GM18508 (cell line): ENCODE measurements at regions not wholly inside any gene's neighbourhood (a gene's known extent, or its start where the extent isn't known, plus 50 kb on each side); places are given as distances from the start of the nearest gene placed in this dataset.
"Not testable (repeated sequence)": the region's sequence is repeated elsewhere in the genome, so short reads cannot be mapped to it uniquely, and the experiment has no call there.

ENCODE experiments used
- ATAC-seq: cut with Tn5 transposase; IDR thresholded peaks from one replicate; pipeline ENCODE4 v1.9.1; 2021; ENCODE audit warnings: moderate number of reproducible peaks; ENCODE audit not compliant: insufficient read depth, unreplicated experiment

DNA sequence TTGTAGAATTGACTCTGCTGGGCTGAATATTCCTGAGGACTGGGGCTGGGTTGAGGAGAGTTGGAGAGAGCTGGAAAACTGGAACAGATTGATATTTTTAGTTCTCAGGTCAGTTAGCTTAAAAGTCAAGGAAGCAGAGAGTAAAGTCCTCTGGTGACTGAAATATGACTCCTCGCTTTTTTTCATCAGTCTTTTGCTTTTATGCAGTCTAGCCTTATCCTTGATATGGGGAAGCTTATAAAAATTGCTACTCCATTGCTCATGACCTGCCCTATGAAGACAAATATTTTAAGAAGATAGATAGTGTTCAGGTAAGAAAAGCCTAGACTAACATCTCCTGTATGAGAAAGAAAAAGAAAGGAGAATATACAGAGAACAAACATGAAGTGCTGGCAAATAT lies 152.7 kb downstream of the C4orf33 start:
- ATAC-seq, result no peak

DNA sequence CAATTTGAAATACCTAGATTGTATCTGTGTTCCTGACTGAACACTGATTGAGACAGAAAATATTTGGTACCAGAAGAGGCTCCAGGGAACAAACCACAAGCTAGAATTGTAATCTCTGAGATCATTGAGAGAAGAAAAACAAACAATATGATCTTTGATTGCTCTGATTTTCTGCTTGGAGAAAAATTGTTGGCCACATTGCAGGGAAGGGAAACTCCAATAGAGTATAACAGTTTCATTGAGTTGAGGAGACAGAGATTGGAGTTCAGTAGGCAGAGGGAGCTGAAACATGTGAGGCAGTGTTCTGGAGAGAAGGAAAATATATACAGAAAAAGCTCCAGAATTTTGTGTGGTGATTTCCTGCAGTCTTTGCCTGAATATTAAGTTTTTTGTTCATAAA lies 158.2 kb downstream of the C4orf33 start:
- ATAC-seq, result no peak

DNA sequence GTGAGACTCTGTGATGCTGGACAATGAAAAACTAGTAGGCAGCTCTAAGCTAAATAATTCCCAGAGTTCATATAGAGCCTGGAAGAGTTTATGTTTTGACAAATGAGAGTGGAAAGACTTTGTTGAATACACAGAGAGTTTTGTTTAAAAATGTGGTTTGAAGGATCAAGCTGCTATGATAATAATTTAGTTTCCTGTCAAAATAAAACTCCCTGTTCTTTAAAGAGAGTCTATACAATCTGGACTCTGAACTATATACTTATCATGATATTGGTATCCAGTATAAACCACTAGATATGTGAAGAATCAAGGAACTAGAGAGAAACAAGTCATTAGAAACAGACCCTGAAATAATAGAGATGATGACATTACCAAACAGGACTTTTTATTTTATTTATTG lies 158.6 kb downstream of the C4orf33 start:
- no peak for ATAC-seq

DNA sequence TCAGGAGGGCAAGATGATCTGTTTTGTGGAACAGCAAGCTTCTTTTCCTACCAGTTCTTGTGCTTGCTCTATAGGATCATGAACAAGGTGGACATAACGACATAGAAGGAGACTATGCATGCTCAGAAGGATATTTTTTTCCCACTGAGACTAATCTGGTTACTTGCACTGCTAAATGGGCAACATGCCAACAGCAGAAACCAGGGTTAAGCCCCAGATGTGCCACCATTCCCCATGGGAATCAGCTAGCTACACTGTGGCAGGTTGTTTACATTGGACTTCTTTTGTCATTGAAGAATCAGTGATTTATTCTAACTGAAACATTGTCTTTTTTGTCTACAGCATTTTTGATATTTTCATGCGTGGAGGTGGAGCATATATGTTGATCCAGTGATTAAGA lies 165.6 kb downstream of the C4orf33 start:
- no peak for ATAC-seq

DNA sequence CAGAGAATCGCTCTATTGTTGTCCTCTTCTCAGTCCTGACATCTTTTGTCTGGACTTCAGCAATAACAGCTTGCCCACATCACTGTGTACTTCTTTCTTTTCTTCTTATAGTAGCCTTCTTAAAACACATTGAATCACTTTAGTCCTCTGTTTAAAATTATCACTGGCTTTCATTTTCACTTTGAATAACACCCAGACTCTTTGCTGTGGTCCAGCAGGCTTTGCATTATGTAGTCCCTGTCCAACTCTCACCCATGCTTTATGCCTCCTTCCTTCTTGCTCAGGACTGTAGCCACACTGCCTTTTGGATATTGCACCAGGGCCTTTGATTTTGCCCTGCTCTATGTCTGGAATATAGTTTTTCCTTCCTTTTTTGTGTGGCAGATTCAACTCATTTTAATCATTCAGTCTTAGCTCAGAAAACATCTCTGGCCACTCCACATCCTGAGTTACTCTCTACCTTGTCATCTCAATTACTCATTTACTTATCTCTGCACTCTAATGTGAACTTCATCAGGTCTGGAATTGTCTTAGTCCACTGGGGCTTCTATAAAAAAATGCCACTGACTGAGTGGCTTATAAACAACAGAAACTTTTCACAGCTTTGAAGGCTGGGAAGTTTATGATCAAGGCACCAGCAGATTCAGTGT lies 168.2 kb downstream of the C4orf33 start:
- peak; percentile 98 for ATAC-seq

DNA sequence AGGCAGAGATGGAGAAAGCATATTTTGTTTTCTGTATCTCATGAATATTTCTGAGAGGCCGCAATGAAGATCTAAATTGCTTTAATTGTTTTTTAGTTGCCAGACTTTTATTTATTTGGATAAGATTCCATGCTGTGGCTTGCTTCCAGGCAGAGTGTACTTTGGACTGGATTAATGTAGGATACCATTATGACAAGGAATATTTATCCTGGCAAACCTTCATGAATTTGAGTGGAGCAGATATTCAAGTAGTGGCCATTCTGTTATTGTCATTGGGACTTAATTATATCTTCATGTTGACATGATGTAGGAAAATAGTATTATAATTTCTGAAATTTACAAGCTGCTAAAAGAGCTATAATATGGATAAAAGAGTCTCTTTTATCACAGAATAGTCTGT lies 182.9 kb downstream of the C4orf33 start:
- no peak for ATAC-seq

DNA sequence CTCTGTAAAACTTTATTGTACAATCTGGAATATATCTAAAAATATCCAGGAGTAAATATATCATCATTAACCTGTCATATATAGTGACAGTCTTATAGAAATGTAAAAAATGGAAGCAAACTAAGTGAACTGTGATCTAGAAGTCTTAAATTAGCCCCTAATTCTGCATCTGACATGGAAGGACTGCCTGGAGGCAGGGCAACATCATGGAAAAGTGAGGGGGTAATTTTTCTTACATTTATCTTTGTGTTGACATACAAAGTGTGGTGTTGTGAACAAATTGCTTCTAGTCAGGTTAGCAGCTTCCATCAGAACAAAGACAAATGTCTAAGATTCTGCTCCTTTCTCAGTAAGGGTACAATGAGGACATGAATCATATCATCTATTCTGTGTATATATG lies 186.3 kb downstream of the C4orf33 start:
- ATAC-seq, result no peak

DNA sequence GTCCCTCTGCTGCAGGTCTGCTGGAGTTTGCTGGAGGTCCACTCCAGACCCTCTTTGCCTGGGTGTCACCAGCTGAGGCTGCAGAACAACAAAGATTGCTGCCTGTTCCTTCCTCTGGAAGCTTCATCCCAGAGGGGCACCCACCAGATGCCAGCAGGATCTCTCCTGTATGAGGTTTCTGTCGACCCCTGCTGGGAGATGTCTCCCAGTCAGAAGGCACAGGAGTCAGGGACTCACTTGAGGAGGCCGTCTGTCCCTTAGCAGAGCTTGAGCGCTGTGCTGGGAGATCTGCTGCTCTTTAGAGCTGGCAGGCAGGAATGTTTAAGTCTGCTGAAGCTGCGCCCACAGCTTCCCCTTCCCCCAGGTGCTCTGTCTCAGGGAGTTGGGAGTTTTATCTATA lies 196.2 kb downstream of the C4orf33 start:
- not testable (repeated sequence) for ATAC-seq

DNA sequence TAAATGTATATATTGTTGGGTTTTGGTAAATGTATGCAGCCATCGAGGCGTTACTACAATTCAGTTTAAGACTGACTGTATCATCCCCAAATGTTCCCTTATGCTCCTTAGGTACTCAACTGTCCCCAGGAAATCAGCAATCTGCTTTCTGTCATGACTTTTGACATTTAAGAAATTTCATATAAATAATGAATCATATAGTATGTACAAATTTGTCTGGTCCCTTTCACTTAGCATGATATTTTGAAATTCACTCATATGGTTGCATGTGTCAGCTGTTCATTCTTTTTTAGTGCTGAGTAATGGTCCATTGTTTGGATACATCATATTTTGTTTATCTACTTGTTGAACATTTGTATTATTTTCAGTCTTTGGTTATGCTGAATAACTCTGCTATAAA lies 218.8 kb downstream of the C4orf33 start:
- no peak for ATAC-seq

DNA sequence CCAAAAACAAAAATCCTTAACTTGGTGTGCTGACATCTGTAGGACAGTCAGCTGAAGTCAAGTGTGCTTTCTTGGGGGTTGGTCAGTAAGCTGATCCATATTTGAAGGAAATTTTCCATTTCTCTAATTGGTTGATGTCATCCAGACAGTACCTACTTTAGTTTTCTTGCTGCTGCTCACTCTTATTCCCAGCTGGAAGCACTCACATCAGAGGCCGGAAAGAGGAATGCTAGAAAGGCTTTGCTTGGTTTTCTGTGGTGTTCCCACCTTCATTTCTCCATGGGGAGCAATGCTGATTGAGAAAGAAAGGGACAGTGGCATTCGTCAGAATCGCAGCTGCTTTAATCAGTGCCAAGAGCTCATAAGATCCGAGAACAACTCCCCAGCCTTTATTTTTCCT lies 227.0 kb downstream of the C4orf33 start:
- no peak for ATAC-seq

DNA sequence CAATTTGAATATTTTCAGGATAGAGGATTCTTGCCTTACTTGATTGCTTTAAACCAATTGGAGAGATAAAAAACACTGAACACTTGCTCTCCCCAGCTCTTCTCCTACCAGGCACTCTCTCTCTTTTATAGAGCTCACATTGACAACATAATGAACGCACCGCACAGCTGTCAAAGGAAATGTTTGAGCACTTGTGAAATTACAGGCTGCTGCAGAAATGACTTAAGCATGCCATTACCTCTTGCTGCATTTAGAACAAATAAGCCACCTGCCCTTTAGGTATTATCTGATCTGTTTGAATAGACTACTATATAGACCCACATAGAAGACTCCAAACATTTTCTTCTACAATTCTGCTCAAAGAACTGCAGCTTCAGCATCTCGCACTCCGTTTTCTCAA lies 227.7 kb downstream of the C4orf33 start:
- ATAC-seq, result no peak

DNA sequence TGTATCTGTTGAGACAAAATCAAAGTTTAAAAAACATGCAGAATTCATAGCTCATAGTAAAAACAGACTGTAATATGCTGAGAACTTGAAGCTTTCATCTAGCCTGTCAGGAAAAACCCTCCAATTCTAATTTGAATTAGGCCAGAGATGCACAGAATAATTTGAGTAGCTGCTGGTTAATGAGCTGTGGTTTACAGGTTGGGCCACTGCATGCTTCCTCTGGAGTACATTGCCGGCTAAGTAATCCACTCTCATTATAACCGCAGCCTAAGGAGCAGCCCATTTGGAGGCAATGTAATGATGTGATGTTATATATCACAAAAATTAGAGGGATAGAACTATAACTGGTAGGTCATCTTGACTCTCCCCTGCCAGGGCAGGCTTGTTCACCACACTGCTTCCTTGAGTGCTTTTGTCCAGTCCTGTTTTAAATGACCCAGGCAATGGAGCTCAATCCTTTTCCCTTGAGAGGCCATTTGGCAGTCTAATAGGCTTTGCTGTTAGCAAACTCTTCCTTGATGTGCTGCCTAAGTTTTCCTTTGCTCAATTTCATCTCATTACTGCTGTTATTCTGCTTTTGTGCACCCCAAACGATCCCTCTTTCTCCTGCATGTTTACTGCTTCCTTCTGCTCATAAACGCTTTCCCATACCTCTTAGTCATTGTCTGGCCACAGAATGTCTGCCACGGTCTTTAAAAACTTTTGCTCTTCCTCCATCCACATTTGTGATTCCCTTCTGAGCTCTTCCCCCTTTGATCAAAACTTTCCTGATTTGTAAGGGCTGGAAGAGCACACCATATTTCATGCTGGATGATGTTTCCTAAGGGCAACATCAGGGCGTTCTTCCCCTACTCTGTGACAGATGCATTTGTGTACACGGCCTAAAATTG lies 230.9 kb downstream of the C4orf33 start:
- no peak for ATAC-seq

DNA sequence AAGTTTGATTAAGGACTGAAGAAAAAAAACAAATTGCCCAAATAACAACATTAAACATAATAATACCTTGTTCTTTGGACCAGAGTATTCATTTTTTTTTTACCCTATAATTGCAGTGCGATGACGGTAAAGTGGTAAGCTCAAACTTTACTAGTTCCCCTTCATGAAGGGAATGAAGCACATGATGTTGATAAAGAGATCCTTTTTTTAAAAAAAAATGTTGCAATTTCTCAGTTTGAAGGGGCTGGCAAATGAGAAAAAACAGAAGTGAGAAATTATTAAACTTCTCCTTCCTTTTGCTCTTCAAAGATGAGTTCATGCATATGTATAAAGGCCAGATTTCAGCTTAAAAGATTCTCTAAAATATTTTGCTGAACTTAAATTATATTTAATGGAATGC lies 231.7 kb downstream of the C4orf33 start:
- no peak for ATAC-seq

DNA sequence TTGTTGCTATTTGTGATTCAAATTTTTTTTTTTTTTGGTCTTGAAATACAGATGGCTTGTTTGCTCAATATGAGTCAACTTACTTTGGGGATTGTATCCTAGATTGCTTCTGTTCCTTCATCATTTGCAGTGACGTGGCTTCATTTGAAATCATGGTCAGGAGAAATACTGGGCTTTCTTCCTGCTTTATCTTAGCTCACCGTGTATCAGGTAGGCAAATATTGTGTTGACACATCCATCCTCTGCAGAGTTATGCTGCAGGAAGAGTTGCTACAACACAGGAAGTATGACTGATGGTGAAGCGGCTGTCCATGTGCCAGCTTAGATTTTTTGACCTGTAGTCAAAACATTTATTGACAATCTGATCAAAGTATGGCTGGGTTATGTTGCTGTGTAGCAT lies 232.2 kb downstream of the C4orf33 start:
- ATAC-seq, result no peak

DNA sequence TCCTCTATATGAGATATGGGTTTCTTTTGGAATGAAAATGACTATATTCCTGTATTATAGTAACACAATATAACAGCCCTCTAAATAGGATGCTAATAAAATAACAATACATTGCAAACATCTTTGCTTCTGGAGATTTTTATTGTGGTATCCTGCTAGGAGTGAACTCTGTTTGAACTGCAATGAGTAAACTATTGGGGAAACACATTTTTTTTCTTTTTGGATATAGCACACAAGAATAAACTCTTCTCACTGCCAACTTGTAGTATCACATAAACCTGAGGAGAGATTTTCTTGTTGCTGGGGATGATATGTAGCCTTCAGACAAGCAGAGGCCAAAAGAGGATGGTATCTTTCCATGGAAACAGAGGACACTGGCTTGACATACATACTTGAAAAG lies 238.2 kb downstream of the C4orf33 start:
- no peak for ATAC-seq

DNA sequence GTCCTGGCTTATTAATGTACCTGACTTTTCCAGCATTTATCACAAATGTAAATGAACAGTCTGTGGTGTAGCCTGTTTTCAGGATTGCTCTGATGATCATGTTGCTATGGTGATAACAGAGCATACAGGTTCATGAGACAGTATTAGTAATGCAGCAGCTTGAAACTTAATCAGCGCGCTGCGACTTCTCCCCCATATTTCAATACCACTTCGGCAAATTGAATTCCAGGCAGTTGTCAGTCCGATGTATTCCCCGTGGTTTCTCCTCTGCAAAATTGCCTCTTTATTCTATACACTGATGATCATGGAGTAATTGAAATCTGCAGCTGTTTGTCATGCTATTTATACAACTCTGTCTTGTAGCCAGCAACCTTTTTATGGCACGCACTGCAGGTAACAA lies 239.3 kb downstream of the C4orf33 start:
- no peak for ATAC-seq

DNA sequence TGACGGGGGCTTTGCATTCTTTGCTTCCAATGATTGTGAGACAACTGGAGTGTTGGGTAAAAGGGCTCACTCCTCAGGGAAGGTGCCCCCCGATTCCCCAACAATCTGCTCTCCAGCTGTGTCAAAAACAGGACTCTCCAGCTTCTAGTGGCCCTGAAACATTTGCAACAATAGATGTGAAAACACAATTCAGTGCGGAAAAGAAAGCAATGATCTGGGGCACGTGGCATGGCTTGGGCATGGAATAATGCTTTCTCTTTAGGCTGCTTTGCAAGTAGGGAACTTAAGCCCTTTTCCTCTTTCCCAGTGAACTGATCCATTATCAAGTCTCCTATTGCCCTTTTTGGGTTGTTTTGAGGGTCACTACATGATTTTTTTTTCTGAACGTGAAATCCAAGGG lies 239.9 kb downstream of the C4orf33 start:
- no peak for ATAC-seq

DNA sequence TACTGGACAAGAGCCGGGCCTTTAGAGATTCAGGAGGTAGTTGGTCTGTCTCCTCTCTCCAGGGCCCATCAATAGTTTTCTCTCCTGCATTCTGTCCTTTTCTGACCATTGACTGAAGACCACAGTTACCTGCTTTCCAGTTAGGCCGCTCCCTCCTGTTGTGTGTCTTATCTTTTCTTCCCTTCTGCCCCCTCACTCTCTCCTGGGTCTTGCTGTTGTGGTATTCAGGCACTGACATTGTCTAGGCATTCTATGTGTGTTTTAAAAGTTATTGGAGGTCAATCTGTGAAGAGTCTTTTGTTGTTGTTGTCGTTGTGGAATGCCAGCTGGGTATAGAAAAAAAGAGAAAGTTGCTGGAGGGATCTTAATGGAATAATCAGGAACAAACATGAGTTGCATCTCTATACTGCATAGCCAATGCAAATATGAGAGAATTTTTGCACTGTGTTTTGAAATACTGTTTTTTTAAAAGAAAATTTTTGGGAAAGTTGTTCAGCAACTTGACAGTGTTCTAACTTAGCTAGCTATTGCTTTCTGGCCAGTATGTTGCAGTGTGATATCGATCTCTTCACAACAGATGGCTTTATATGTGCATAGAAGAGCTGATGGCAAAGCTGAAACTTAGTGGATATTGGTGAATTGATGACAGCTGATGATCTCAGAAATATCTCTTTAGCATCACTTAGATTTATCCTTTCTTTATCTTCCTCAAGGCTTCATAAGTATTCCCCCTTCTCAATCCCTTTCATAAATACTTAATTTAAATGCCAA lies 240.7 kb downstream of the C4orf33 start:
- ATAC-seq, result no peak

DNA sequence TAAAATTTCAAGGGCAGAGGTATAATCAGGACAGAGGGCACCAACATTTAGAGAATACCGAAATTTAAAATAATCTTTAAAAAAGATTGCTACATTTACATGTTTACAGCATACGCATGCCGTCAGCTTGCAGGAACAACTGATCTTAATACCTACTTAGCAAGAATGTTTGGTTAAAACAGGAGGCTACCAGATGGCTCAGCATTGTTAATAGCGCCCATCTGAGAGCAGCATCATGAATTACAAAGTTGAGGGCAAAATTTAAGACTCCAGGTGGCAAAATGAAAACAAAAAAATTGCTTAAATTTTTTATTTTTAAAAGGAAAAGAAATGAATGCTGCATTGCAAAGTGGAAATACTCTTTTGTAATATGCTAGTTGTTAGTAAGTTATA lies 241.3 kb downstream of the C4orf33 start:
- no peak for ATAC-seq

DNA sequence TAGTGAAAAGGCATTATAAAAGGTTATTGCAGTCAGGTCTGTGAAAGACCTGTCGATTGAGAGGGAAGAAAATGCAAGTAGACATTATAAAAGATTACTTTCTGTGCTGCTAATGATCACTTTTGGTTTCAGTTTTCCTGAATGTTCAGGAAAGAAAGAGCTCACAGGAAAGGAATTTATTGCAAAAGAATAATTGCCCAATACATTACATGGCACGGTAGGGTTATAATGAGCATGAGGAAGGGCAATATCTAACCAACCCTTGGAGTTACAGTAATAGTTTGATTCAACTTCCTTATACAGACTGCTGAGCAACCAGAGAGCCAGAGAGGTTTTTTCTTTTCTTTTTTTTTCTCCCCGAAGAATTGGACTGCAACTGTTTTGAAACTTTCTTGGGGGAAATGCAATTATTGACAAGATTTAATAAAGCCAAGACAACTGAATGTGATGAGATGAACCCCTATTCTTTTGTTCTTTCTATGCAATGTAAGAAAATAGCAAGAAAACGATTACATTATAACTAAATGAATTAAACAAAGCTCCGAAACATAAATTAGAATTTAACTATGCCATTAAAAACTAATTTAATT lies 247.0 kb downstream of the C4orf33 start:
- no peak for ATAC-seq

DNA sequence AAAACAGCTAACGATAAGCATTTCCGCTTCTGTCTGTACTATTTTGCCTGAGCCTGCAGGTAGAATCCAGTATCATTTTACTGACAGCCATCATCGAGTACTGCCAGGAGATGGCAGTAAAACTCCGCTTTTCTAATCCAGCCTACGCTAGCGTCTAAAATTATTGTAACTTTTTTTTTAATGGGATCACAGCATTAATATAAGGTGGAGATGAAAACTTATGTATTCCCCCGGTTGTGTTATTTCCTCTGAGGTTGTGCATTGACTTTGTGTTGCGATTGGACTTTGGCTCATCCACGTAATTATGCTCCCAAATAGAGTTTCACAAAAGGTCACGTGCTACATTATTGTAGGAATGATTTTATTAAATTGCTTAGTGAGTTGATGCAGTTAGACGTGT lies 248.1 kb downstream of the C4orf33 start:
- no peak for ATAC-seq
